CMK (cell line): ENCODE measurements at regions not wholly inside any gene's neighbourhood (a gene's known extent, or its start where the extent isn't known, plus 50 kb on each side); places are given as distances from the start of the nearest gene placed in this dataset.

Experiments
- DNase-seq: peaks from one replicate; pipeline ENCODE4 v3.0.0-alpha.2; 2010; ENCODE audit warnings: low read depth

GRCh38 chr3:18295171-18295920 lies 129.8 kb downstream of the SATB1 start:
- DNase-seq: no peak

DNA sequence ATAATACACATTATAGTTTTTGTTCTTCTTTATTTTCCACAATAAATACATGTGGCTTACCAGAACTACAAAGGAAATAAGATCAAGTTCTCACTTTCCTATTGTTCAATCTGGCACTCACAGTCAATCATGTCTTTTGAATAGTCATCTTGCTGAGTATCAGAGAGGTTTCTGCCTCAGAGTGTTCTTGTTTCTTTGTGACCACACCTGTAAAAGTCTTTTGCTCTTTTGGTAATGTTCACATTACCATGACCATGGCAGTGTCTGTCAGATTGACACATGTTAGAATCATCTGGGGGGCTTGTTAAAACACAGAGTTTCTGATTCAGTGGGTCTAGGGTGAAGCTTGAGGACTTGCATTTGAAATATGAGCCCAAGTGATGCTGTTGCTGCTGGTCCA lies 135.0 kb downstream of the SATB1 start:
- DNase-seq: no peak

DNA sequence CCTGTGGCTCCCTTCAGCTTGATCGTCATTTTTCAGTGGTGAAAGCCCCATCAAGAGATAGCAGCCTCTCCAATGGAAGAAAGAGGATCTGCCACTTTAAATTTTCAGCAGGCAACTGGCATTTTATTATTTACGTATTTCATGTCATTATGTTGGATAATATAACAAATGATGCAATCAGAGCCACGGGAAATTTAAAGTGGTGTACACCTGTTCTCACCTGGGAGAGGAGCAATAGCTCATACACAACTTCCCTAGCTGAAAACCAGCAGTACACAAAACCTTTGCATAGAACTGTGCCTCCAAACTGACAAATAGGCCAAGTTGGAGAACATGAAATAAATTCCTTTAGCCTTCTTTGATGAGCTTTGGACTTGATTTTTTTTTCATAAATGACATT lies 136.9 kb downstream of the SATB1 start:
- DNase-seq: no peak

DNA sequence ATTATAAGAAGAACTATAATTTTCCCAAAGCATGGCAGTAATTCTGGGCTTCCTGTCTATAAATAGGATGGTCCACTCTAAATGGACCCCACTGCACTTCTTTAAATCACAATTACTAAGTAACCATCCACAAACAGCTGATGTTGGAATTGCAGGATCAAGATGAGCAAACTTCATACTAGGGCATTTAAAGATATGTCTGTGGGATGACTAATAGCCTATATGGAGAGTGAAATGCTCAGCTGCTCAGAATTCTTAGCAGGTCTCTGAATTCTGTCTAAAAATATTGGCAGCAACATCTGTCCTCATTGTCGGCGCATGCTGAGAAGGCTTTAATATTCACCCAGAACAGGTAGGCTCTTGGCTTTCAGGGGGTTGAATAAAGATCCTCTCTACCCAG lies 140.4 kb downstream of the SATB1 start:
- no peak for DNase-seq

DNA sequence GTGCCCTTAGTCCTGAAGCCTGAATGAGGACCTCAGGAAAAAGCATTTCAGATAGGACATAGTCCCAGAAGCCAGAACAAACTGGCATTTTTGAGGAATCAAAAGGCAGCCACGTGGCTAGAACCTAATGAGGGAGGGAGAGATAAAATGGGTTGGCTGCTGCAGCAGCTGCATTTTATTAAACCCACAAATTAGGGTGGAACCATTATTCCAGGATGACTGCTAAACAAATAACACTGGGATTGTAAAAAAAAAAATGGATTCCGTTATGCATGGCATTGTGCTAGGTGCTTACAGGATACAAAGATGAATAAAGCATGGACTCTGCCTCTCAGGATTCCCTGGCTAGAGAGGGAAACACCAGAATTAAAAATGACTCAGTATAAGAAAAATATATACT lies 141.5 kb downstream of the SATB1 start:
- DNase-seq: no peak

DNA sequence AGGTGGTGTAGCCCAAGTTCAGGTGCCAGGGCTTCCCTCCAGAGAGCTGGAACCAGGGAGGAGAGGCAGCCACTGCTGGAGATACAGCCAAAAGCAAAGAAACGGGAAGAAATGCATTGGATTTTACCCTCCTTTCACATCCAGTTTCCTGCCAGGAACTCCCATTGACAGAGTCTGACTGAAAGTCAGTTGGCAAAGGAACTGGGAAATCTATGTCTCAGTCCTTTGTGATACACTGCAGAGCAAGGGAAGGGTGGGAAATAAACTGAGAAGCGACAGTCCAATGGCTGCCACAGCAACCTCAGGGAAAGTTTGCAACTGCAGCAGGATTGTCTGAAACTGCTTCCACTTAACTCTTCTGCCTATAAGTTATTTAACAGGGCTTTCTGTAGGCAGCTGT lies 142.6 kb downstream of the SATB1 start:
- no peak for DNase-seq

DNA sequence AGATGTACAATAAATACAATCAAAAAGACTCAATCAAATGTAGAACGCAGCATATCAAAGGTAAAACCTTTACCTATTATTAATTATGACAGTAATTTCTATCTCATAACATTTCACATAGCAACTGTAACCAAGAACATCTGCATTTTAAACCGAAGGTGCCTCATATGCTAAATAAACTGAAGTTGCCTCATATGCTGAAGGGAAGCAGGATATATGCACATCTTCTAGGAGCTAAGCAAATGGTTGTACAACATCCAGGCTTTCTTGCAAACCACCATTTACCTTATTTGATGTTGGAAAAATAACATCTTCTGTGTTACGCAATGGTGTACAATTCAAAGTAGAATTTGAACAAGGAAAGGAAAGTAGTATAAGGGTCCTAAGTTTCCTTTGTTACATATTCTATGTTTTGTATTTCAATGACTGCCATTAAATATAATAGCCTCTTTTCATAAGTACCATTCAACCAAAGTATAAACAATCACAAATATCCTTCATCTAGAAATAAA lies 145.9 kb downstream of the SATB1 start:
- no peak for DNase-seq

DNA sequence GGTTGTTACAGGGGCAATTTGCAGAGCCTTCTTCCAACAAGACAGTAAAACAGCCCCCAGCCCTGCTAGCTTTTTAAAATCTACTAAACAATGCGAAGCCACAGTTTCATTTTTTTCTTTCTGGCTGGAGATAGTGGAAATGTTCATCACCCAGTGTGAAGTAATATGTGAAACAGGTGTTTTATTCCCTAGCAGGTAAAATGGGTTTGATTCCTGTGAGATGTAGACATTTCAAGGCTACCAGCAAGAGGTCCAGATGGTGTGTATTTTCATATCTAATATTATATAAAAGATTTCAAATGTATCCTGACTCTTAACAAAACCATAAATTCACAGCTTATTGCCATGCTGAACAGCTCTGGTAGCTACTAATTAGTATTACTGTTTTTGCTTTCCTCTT lies 160.3 kb downstream of the SATB1 start:
- no peak for DNase-seq

DNA sequence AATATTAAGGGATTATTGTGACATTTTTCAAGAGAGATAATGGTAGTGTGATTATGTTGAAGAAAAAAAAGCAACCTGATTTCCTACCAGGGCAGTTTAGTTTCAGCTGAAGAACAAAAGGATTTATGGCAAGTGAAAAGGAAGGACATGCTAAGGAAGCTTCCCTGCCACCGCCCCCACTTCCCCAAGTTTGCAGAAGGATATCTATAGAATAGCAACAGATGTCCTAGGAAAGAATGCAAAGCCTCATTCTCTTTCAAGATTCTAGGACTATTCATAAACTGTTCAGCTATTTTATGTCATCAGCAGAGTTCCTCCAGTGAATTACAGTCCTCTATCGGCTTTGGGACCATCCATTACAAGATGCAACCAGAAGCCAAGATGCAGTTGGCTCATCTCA lies 160.8 kb downstream of the SATB1 start:
- no peak for DNase-seq

- no peak for DNase-seq
These were observed 166.6 kb downstream of the SATB1 start for GRCh38 chr3:18258492-18258891.

GRCh38 chr3:18252578-18252977 lies 172.6 kb downstream of the SATB1 start:
- DNase-seq: no peak

DNA sequence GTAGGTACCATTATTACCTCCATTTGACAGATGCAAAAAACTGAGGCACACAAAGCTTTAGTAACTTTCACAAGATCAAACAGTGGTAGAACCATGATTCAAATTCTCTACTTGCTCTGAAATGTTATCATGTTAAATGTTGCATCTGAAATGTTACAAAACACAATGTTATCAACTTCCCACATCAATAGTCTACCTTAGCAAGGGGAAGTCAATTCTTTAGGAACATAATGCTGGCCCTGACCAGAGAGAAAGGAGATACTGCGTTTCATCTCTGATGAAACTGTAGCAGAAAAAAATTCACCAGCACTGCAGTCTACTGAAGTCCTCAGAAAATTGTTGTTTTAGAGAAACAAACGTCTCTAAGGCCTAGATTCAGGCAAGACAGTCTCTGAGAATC lies 174.1 kb downstream of the SATB1 start:
- no peak for DNase-seq

- DNase-seq: no peak
These were observed 176.0 kb downstream of the SATB1 start for GRCh38 chr3:18249126-18249525.

GRCh38 chr3:18247776-18248310 lies 177.3 kb downstream of the SATB1 start:
- DNase-seq: no peak

DNA sequence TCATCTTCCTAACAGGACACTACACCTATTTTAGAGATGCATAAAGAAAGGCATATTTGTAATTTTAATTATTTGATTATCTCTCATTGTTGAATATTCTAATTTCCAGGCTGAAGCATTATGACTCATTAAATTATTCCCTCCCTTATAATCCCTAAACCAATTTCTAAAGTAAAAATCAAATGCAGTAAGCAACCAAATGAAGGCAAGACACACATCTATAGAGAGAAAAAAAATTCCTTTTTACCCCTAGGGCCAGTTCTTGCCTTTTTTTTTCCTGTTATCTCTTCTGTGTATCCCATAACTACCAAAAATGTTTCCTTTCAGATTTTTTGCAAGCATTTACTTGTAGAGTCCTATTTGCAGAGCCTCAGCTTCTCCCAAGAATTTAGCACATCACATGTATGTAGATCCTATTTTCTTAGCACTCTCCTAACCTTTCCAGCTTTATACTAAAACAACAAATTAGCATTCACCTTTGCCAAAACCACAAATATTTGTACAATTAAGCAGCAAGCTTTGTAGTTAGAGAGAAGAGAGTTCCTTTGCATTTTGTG lies 177.9 kb downstream of the SATB1 start:
- DNase-seq: no peak

- DNase-seq: no peak
These were observed 178.6 kb downstream of the SATB1 start for GRCh38 chr3:18246336-18247060.

GRCh38 chr3:18245721-18246120 lies 179.4 kb downstream of the SATB1 start:
- DNase-seq: no peak

GRCh38 chr3:18241837-18242236 lies 183.3 kb downstream of the SATB1 start:
- no peak for DNase-seq

DNA sequence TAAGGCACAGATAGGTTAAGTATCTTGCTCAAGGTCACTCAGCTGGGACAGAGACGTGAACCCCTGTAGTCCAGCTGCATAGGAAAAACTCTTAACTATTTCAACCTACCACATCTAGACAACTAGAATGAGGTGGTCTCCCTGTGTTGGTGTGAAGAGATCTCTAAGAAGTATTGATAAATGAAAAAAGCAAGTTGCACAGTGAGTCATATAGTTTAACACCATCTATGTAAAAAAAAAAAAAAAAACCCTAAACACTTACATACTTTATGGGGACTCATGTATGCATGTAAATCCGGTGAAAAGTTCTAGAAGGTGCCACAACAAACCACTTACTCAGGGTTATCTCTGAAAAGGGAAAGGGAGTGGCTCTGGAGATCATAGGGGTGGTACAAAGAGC lies 185.5 kb downstream of the SATB1 start:
- no peak for DNase-seq

DNA sequence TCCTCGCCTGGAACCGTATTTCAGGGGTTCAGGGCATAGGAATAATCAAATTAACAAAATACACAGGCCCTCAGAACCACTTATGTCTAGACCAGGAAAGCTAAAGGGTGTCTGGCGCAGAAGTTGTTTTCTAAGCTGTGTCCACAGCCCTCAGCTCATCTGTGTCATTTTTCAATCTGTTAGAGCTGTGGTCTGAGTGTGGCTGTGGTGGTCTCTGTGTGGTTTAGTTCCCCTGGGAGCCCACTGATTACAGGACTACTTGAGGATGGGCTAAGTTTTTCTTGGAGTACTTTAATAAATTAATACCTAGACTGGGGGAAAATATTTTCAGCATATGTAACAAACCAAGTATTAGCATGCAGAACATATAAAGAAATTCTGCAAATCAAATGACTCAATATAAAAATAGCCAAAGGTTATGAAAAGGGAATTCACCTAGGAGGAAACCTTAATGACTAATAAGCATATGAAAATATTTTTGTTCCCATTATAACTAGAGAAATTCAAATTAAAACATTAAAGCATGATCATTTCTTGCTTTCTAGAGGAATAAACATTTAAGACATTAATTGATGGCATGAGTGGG lies 186.3 kb downstream of the SATB1 start:
- no peak for DNase-seq

DNA sequence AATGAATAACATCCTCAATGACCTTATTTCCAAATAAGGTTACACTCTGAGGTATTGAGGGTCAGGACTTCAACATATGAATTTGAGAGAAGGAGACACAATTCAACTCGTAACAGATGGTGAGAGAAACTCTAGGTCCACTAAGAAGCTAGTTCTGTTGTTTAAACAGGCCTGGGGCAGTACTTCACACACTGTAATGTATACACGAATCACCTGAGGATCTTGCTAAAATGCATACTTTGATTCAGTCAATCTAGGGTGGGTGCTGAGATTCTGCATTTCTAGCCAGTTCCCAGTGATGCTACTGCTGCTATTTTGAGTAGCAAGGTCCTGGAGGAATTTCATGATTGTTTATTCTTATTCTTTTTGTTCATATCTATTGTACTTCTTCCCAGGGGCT lies 186.8 kb downstream of the SATB1 start:
- DNase-seq: no peak

DNA sequence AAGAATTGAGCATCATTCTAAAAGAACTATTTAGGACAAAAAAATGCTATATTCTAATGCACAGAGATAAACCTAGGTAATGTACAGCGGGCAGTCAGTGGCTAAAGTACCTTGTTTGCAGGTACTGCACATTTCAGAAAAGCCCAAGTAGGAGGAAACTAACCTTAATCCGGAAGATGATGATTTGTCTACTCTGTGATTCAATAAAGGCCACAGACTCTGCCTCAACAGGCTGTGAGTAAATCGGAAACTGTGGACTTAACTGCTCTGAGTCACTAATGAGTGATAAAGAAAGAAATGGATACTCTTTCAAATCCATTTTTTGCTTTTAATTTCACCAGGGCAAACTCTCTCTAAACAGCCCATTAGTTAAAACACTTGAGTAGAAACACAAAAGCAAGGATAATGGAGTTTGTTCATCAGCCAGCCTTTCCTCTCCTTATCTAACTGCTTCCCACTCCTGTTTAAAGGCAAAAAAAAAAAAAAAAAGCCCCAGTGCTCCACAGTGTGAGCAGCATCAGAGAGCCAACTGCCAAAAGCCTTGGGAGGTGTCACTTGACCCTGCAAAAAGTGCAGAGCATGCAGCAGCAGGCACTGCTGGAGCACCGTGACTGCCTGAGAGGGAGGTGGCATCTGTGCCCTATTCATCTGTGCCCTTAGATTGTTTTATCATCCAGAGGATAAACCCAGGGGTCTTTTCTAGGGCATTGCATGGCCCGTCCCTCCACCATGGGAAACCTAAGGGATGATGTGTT lies 187.7 kb downstream of the SATB1 start:
- DNase-seq: no peak
